H1 (cell line): ENCODE measurements at regions not wholly inside any gene's neighbourhood (a gene's known extent, or its start where the extent isn't known, plus 50 kb on each side); places are given as distances from the start of the nearest gene placed in this dataset.
"Not testable (repeated sequence)": the region's sequence is repeated elsewhere in the genome, so short reads cannot be mapped to it uniquely, and the experiment has no call there.

Experiments used
- ASH2L ChIP-seq: fragments of 200-600, 300-600 bp; sonication (generic); IDR thresholded peaks from one replicate; pipeline ENCODE4 v1.7.1; 2017; ENCODE audit warnings: low read length
- EZH2 ChIP-seq: fragments of 200-600 bp; sonication (generic); IDR thresholded peaks from 2 replicates; pipeline ENCODE4 v1.7.1; 2012; ENCODE audit warnings: low read depth, mild to moderate bottlenecking, moderate library complexity, low read length, inconsistent platforms; ENCODE audit not compliant: severe bottlenecking
- JUND ChIP-seq: IDR thresholded peaks from 2 replicates; pipeline ENCODE4 v1.6.1; 2011; ENCODE audit warnings: mild to moderate bottlenecking, improper control_type of control experiment, low read length

DNA sequence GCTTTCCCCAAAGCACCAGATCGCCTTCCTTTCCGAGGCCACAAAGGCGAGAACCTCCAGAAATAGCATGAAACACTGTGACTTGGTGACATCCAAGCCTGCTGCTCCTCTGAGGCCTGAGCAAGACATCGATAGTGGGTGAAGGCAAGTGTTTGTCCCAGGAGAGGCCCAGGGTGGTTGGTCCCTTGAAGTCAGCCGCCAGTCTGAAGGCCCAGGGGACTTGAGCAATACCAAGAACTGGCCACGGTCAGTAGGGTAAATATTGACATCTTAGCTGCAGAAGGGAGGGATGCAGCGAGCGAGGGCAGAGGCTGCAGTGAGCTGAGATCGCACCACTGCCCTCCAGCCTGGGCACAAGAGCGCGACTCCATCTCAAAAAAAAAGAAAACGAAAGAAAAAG is 1533.5 kb downstream of the REEP3 start:
- not testable (repeated sequence) for TF ChIP-seq JUND, ASH2L, EZH2
